ENCODE measurements at regions not wholly inside any gene's neighbourhood (a gene's known extent, or its start where the extent isn't known, plus 50 kb on each side); places are given as distances from the start of the nearest gene placed in this dataset.

DNA sequence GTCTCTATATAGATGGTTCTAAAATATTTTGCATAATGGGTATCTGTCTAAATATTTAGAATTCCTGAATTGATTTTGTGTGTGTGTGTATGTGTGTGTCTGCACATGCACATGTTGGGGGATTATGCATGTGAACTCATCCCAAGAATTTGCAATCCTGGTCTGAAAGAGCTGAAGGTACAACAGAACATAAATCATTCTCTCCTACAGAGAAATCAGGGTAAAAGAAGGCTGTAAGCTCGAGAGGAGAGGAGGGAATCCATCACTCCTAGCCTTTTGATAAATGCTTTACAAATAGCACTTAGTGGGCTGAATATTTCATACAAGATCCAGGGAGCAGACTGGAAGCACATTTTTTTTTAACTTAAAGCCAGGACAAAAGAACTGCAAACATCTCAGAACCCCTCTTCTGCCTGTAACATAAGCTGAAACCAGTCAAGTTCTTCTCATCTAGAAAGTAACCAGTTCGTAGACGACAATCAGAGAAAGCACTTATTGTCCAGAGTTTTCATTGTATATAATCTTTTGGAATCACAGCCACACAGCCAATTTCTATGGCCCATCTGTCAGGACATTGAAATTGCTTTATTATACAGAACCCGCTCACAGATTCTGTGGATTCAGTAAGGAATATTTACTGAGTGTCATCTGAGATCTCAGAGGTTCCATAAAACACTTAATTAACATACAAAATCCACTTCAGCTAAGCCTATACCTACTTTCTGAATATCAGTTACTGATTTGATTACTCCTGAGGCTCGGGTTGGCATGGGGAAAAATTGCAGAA, 541.4 kb upstream of the ZNF462 start:
- H3K9ac ChIP-seq (ENCODE audit: low read length): no peak overlapping the region
- WGBS: 74% methylated on average over 3 of the region's 5 CpGs

DNA sequence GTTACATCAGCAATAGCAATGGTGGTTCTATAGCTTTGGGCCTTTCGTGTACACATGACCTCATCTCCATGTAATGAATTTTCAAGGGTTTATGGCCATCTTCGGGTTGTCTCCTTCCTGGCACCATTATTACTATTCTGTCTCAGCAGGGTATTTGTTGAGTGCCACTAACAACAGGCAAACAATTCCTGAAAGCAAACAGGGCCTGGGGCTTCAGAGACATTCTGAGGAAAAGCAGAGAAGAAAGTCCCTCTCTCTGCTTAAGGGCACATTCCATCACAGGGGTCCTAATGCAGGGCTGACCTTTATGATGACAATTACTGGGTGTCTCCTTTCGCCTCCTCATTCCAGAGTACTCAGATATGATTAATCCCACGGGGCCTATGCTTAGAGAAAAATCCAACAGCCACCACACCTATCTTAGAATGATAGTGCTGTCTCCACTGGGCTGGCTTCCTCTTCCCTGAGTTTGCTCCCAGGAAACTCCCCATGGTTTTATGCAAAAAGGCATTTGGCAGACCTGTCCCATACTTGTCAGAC, 540.2 kb upstream of the ZNF462 start:
- no peak overlapping the region for H2AK5ac ChIP-seq (ENCODE audit: low read length, severe bottlenecking)
- no peak overlapping the region for H4K8ac ChIP-seq (ENCODE audit: low read length)
- no peak overlapping the region for H3K4me3 ChIP-seq (ENCODE audit: insufficient read depth in 1 of 2, low read depth in 1 of 2, low read length in 2 of 2)
- H3K4me2 ChIP-seq (ENCODE audit: low read length, poor library complexity, severe bottlenecking): no peak overlapping the region
- no peak overlapping the region for H3K23ac ChIP-seq (ENCODE audit: low read length in 2 of 2)
- 59% methylated on average over 4 of the region's 4 CpGs for WGBS
- no peak overlapping the region for H2AFZ ChIP-seq (ENCODE audit: low read depth, low read length)
- H3K18ac ChIP-seq (ENCODE audit: low read depth in 1 of 2, low read length in 2 of 2): no peak overlapping the region
- H3K9me3 ChIP-seq (ENCODE audit: control insufficient read depth, low read length): no peaks in the 10 kb centered on the region
- no peaks in the 10 kb centered on the region for H3K4me1 ChIP-seq (ENCODE audit: control insufficient read depth, insufficient read depth, low read depth, low read length)
- no peak overlapping the region for H3K27ac ChIP-seq (ENCODE audit: low read length, poor library complexity, severe bottlenecking)
- H3K4ac ChIP-seq (ENCODE audit: low read depth in 1 of 2, low read length in 2 of 2): no peak overlapping the region
- H3K14ac ChIP-seq (ENCODE audit: low read length in 2 of 2): no peak overlapping the region
- H4K91ac ChIP-seq (ENCODE audit: low read length): no peak overlapping the region
- no peak overlapping the region for H3K9ac ChIP-seq (ENCODE audit: low read length)
- no peak overlapping the region for H2BK15ac ChIP-seq (ENCODE audit: low read depth, poor library complexity, severe bottlenecking)
- H2BK120ac ChIP-seq (ENCODE audit: low read depth, low read length): no peak overlapping the region
- no peaks in the 10 kb centered on the region for H3K36me3 ChIP-seq (ENCODE audit: control insufficient read depth in 1 of 2, insufficient read depth in 2 of 2, low read depth in 1 of 2, low read length in 2 of 2)
- no peak overlapping the region for H2BK12ac ChIP-seq (ENCODE audit: low read length in 2 of 2)
- no peak for DNase-seq
- H3K79me1 ChIP-seq (replicated peaks; ENCODE audit: low read length, poor library complexity, severe bottlenecking): no peaks in the 10 kb centered on the region
- H2BK5ac ChIP-seq (ENCODE audit: low read depth, low read length, poor library complexity, severe bottlenecking): no peak overlapping the region
- peaks cover 0 to 4% of the 10 kb centered on the region in 2 experiments for H3K27me3 ChIP-seq (ENCODE audit: control insufficient read depth in 1 of 2, insufficient read depth in 1 of 2, low read length in 2 of 2)

More for the DNA sequence above, 541.4 kb upstream of the ZNF462 start:
- no peak overlapping the region for H2BK120ac ChIP-seq (ENCODE audit: low read depth, low read length)
- no peak overlapping the region for H3K4me3 ChIP-seq (ENCODE audit: insufficient read depth in 1 of 2, low read depth in 1 of 2, low read length in 2 of 2)
- H2AFZ ChIP-seq (ENCODE audit: low read depth, low read length): no peak overlapping the region
- H3K27ac ChIP-seq (ENCODE audit: low read length, poor library complexity, severe bottlenecking): no peak overlapping the region
- H2BK15ac ChIP-seq (ENCODE audit: low read depth, poor library complexity, severe bottlenecking): no peak overlapping the region
- no peaks in the 10 kb centered on the region for H3K4me1 ChIP-seq (ENCODE audit: control insufficient read depth, insufficient read depth, low read depth, low read length)
- H3K14ac ChIP-seq (ENCODE audit: low read length in 2 of 2): no peak overlapping the region
- no peaks in the 10 kb centered on the region for H3K79me1 ChIP-seq (replicated peaks; ENCODE audit: low read length, poor library complexity, severe bottlenecking)
- no peak overlapping the region for H3K18ac ChIP-seq (ENCODE audit: low read depth in 1 of 2, low read length in 2 of 2)
- H2BK5ac ChIP-seq (ENCODE audit: low read depth, low read length, poor library complexity, severe bottlenecking): no peak overlapping the region
- DNase-seq: no peak
- peaks cover 0 to 4% of the 10 kb centered on the region in 2 experiments for H3K27me3 ChIP-seq (ENCODE audit: control insufficient read depth in 1 of 2, insufficient read depth in 1 of 2, low read length in 2 of 2)
- H2AK5ac ChIP-seq (ENCODE audit: low read length, severe bottlenecking): no peak overlapping the region
- H3K9me3 ChIP-seq (ENCODE audit: control insufficient read depth, low read length): no peaks in the 10 kb centered on the region
- H3K4me2 ChIP-seq (ENCODE audit: low read length, poor library complexity, severe bottlenecking): no peak overlapping the region
- H4K91ac ChIP-seq (ENCODE audit: low read length): no peak overlapping the region
- H4K8ac ChIP-seq (ENCODE audit: low read length): no peak overlapping the region
- no peak overlapping the region for H3K4ac ChIP-seq (ENCODE audit: low read depth in 1 of 2, low read length in 2 of 2)
- no peak overlapping the region for H2BK12ac ChIP-seq (ENCODE audit: low read length in 2 of 2)
- H3K36me3 ChIP-seq (ENCODE audit: control insufficient read depth in 1 of 2, insufficient read depth in 2 of 2, low read depth in 1 of 2, low read length in 2 of 2): no peaks in the 10 kb centered on the region
- H3K23ac ChIP-seq (ENCODE audit: low read length in 2 of 2): no peak overlapping the region

DNA sequence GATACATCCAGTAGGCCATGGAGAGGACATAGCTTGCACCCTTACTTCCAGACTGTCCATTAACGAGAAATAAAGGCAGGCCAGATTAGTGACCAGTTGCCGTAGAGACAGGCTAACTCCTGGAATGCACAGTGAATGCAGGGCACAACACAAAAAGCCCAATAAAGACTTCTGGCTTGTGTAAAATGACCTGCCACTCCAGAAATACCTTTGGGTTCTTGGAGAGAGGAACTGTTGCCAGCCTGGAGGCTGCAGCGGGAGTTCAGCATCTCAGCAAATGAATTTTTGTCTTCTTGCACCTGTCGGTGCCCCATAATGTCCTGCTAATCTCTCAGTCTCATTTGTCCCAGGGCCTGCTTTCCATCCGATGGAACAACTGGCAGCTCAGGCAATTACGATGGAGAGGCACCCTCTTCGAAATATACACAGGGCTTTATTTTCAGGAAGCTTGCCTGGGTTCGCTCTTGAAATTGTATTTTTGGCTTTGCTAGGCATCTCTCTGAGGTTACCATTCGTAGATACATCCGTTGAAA, 538.8 kb upstream of the ZNF462 start:
- DNase-seq: no peak
- no peak overlapping the region for H3K9ac ChIP-seq (ENCODE audit: low read length)
- no peak overlapping the region for H3K4me2 ChIP-seq (ENCODE audit: low read length, poor library complexity, severe bottlenecking)
- H3K27ac ChIP-seq (ENCODE audit: low read length, poor library complexity, severe bottlenecking): no peak overlapping the region
- H2BK12ac ChIP-seq (ENCODE audit: low read length in 2 of 2): no peak overlapping the region
- no peak overlapping the region for H3K4me3 ChIP-seq (ENCODE audit: insufficient read depth in 1 of 2, low read depth in 1 of 2, low read length in 2 of 2)
- H2BK120ac ChIP-seq (ENCODE audit: low read depth, low read length): no peak overlapping the region
- H4K91ac ChIP-seq (ENCODE audit: low read length): no peak overlapping the region
- no peaks in the 10 kb centered on the region for H3K9me3 ChIP-seq (ENCODE audit: control insufficient read depth, low read length)
- no peaks in the 10 kb centered on the region for H3K79me1 ChIP-seq (replicated peaks; ENCODE audit: low read length, poor library complexity, severe bottlenecking)
- H3K4me1 ChIP-seq (ENCODE audit: control insufficient read depth, insufficient read depth, low read depth, low read length): no peaks in the 10 kb centered on the region
- H3K4ac ChIP-seq (ENCODE audit: low read depth in 1 of 2, low read length in 2 of 2): no peak overlapping the region
- peaks cover 0 to 4% of the 10 kb centered on the region in 2 experiments for H3K27me3 ChIP-seq (ENCODE audit: control insufficient read depth in 1 of 2, insufficient read depth in 1 of 2, low read length in 2 of 2)
- 85% methylated on average over 10 of the region's 10 CpGs for WGBS
- no peak overlapping the region for H2BK15ac ChIP-seq (ENCODE audit: low read depth, poor library complexity, severe bottlenecking)
- no peak overlapping the region for H3K14ac ChIP-seq (ENCODE audit: low read length in 2 of 2)
- no peak overlapping the region for H2BK5ac ChIP-seq (ENCODE audit: low read depth, low read length, poor library complexity, severe bottlenecking)
- no peak overlapping the region for H4K8ac ChIP-seq (ENCODE audit: low read length)
- no peak overlapping the region for H2AK5ac ChIP-seq (ENCODE audit: low read length, severe bottlenecking)
- no peak overlapping the region for H3K18ac ChIP-seq (ENCODE audit: low read depth in 1 of 2, low read length in 2 of 2)
- no peaks in the 10 kb centered on the region for H3K36me3 ChIP-seq (ENCODE audit: control insufficient read depth in 1 of 2, insufficient read depth in 2 of 2, low read depth in 1 of 2, low read length in 2 of 2)
- H2AFZ ChIP-seq (ENCODE audit: low read depth, low read length): no peak overlapping the region
- no peak overlapping the region for H3K23ac ChIP-seq (ENCODE audit: low read length in 2 of 2)

DNA sequence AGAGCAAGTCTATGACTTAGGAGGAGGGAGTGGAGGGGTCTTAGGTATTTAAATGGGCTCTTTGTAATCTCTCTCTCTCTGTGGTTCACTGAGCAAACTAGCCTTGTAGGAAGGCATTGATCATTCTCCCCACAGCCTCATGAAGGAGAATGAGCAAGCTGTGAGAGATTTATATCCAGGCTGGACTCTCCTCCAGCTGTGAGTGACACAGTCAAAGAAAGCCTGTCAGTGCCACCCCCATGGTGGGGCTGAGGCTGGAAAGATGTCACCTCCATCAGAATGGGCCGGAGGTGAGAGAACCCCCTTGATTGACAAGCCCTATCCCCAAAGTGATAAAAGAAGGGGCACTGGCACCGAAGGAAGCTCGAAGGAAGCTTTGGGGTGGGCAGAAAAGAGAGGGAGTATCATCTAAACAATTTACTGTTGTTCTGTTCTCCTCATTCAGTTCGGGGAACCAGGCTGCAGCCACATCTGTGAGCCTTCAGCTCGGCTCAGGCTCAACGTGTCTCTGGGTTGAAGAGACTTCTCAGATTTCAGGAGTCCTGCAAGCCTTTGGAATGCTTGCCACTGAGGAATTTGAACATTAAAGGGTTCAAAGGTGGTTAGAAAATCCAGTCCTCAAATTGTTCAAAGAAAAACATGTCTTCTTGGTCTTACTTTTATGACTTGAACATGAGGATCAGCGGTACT, 538.2 kb upstream of the ZNF462 start:
- Histone ChIP-seq H2BK5ac (ENCODE audit: low read depth, low read length, poor library complexity, severe bottlenecking) (no peak overlapping the region), H2BK15ac (ENCODE audit: low read depth, poor library complexity, severe bottlenecking) (no peak overlapping the region)
- DNase-seq: no peak

More for the DNA sequence above, 538.2 kb upstream of the ZNF462 start:
- no peak overlapping the region for H4K8ac ChIP-seq (ENCODE audit: low read length)
- no peaks in the 10 kb centered on the region for H3K79me1 ChIP-seq (replicated peaks; ENCODE audit: low read length, poor library complexity, severe bottlenecking)
- no peak overlapping the region for H2BK120ac ChIP-seq (ENCODE audit: low read depth, low read length)
- WGBS: 50% methylated on average over 6 of the region's 7 CpGs
- H3K4me1 ChIP-seq (ENCODE audit: control insufficient read depth, insufficient read depth, low read depth, low read length): no peaks in the 10 kb centered on the region
- H3K4me2 ChIP-seq (ENCODE audit: low read length, poor library complexity, severe bottlenecking): no peak overlapping the region
- no peak overlapping the region for H2AFZ ChIP-seq (ENCODE audit: low read depth, low read length)
- no peak overlapping the region for H3K23ac ChIP-seq (ENCODE audit: low read length in 2 of 2)
- no peak overlapping the region for H3K27ac ChIP-seq (ENCODE audit: low read length, poor library complexity, severe bottlenecking)
- no peak overlapping the region for H3K4me3 ChIP-seq (ENCODE audit: insufficient read depth in 1 of 2, low read depth in 1 of 2, low read length in 2 of 2)
- no peak overlapping the region for H3K4ac ChIP-seq (ENCODE audit: low read depth in 1 of 2, low read length in 2 of 2)
- H3K9ac ChIP-seq (ENCODE audit: low read length): no peak overlapping the region
- peaks cover 0 to 4% of the 10 kb centered on the region in 2 experiments for H3K27me3 ChIP-seq (ENCODE audit: control insufficient read depth in 1 of 2, insufficient read depth in 1 of 2, low read length in 2 of 2)
- no peaks in the 10 kb centered on the region for H3K9me3 ChIP-seq (ENCODE audit: control insufficient read depth, low read length)
- no peaks in the 10 kb centered on the region for H3K36me3 ChIP-seq (ENCODE audit: control insufficient read depth in 1 of 2, insufficient read depth in 2 of 2, low read depth in 1 of 2, low read length in 2 of 2)
- H3K14ac ChIP-seq (ENCODE audit: low read length in 2 of 2): no peak overlapping the region
- no peak overlapping the region for H4K91ac ChIP-seq (ENCODE audit: low read length)
- no peak overlapping the region for H2BK12ac ChIP-seq (ENCODE audit: low read length in 2 of 2)
- H2AK5ac ChIP-seq (ENCODE audit: low read length, severe bottlenecking): no peak overlapping the region
- H3K18ac ChIP-seq (ENCODE audit: low read depth in 1 of 2, low read length in 2 of 2): no peak overlapping the region

All from mesenchymal stem cell (in vitro differentiated cells and primary cell).